NCI-H146 treated with DMSO at 0.1 percent for 48 hours (cell line): ENCODE measurements at regions not wholly inside any gene's neighbourhood (a gene's known extent, or its start where the extent isn't known, plus 50 kb on each side); places are given as distances from the start of the nearest gene placed in this dataset.
"Not testable (repeated sequence)": the region's sequence is repeated elsewhere in the genome, so short reads cannot be mapped to it uniquely, and the experiment has no call there.

Experiments
- DNase-seq: peaks from one replicate; lab custom pipeline; 2025; ENCODE audit not compliant: unreplicated experiment; lab: John Stamatoyannopoulos, UW

DNA sequence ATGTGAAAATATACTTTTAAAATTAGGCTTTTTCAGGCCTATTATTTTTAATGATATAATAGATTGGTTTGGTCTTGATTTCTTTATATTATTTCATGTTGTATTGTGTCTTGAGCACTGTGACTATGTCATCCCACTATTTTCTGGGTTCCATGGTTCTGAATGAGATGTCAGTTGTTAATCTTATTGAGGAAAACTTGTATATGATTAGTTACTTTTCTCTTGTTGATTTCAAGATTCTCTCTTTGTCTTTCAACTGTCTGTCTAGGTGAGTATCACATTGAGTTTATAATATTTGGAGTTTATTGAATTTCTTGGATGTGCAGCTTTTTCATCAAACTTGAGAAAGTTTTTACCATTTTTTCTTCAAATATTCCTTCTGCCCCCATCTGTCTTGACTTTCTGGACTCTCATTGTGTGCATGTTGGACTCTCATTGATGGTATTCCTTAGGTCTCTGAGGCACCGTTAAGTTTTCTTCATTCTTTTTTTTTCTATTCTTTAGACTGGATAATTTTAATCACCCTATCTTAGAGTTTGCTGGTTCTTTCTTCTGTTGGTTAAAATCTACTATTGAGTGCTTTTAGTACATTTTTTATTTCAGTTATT, 175.8 kb downstream of the TMEM167A start:
- DNase-seq = no peak

DNA sequence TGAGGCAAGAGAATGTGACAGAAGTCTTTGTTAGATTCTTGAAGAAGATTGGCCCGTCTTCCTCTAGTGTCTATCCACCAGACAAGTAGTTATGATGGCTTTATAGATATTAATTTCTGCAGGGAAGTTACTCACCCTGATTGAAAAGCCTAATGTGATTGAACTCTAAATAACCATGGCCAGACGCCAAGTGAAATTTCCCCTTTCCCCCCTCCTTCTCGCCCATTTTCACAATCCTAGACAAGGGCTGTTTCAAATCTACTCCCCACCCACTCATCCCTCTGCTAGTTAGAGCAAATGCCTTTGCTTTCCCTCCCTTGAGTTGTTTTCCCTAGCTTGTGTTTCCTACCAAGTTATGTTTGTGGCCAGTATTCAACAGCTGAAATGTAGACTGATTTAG, 182.5 kb downstream of the TMEM167A start:
- no peak for DNase-seq

DNA sequence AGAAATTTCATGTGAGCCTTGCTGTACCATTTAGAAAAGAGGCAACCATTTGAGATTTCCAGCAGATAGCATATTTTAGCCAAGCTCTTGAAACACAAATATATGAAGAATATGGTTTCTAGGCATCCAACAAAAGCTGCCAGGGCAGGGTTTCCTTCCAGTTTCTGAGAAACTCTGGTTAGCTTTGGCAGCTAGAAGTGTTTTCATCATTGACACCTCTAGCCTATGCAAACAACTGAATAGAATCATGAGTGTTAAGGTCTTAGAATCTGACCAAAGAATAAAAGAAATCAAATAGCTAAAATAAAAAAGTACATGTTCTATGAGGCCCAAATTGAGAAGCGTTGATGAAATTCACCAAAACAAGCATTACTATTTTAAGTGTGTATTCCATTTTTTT, 188.1 kb downstream of the TMEM167A start:
- no peak for DNase-seq

GRCh38 chr5:82886911-82887310, 190.3 kb downstream of the TMEM167A start:
- DNase-seq = no peak

- no peak for DNase-seq
These were observed 191.4 kb downstream of the TMEM167A start for GRCh38 chr5:82885627-82886389.

DNA sequence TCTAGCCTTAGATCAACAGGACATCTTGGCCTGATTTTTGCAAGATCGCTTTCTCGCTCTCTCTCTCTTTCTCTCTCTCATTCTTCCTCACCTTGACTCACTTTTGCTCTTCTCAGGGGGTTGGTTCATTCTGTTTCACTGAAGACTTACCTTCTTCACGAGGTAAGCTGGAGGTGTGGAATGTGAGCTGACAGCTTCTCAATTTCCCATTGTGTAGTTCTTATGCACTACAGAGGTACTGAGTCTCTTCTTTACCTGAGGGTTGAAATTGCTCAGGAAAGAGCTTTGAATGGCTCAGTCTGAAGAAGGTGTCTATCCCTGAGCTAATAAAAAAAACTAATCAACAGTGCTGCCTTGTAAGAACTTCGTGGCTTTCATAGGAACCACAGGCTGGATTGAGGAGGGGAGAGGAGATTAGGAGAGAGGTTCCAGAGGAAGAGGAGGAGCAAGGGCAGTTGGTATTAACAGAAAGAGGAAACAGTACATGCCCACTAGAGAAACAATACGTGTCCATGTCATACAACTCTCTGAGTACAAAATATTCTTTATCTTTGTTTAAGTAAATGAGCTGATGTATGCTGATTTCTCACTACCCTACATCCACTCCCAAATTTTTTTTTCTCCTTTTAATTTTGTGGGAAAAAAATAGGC, 192.2 kb downstream of the TMEM167A start:
- DNase-seq = no peak

- no peak for DNase-seq
These were observed 194.9 kb downstream of the TMEM167A start for GRCh38 chr5:82882316-82882715.

DNA sequence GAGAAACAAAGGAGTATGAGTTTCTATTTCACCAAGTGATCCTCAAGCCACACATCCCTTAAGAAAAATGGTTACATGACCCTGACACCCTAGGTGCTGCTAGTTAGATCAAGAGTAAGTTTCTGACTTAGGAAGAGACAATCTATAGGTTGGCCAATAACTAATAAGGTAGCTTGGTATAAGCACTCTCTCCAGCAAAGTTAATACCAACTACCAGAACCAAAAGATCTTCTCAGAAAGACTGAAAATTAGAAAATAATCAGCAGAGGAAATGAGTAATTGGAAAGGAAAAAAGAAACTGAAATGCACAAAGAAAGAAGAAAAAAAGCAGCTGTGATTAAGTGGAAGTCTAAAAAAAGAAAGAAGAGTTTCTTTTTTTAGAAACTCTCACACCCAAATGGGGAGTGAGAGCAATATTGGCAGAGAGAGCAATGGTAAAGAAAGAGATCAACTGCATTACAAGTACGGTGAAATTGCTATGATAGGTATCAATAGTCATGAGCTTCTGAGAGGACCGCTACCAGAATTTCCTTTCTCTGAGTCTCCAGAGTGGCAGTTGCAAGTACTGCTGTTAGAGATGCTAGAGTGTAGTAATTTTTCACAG, 195.5 kb downstream of the TMEM167A start:
- no peak for DNase-seq

DNA sequence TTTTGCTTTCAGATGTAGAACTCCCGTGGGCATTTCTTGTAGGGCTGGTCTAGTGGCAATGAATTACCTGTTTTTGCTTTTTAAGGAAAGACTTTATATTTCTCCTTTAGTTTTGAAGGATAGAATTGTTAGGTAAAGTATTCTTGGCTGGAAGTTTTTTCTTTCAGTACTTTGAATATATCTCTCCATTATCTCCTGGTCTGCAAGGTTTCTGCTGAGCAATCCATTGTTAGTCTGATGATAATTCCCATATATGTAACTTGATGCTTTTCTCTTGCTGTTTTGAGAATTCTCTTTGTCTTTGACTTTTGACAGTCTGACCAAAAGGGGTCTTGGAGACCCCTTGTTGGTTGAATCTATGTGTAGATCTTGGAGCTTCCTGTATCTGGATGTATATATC, 198.1 kb downstream of the TMEM167A start:
- DNase-seq = no peak

- no peak for DNase-seq
These were observed 203.7 kb downstream of the TMEM167A start for GRCh38 chr5:82873452-82873851.

- DNase-seq = not testable (repeated sequence)
These were observed 204.6 kb downstream of the TMEM167A start for GRCh38 chr5:82872321-82873288.

DNA sequence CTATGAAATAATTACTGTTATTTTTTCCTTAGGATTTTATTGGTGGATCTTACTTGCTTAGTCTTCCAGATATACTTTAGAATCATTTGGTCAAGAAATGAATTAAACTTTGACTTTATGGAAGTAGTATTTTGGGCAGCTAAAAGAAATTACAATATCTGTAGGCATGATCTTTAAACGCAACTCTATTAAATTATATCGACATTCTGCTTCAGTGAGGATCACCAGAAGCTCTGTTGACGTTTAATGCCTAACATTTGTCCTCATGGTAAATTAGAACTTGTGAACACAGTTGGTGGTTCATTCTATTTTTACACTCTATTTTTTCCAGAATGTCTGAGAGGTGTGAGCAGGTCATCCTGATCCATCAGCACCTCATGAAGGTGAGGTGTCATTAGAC, 211.6 kb downstream of the TMEM167A start:
- no peak for DNase-seq

- DNase-seq = no peak
These were observed 213.9 kb downstream of the TMEM167A start for GRCh38 chr5:82863266-82863665.

DNA sequence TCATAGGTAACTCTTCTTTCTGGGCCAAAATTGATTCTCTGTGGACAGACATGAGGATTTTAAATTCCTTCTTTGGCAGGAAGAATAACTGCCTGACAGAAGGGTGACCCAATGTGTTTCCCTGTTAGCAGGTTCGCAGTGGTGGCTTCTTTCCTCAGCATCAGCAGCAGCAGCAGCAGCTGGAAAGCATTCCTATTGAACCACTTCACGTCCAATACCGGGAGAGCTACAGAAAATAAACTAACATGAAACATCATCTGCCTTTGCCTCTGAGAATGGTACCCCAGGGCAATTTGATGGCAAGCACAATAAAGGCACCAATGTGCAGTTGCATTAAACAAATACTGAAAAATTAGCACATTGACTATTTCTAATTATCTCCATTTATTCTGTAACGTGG, 214.5 kb downstream of the TMEM167A start:
- no peak for DNase-seq

DNA sequence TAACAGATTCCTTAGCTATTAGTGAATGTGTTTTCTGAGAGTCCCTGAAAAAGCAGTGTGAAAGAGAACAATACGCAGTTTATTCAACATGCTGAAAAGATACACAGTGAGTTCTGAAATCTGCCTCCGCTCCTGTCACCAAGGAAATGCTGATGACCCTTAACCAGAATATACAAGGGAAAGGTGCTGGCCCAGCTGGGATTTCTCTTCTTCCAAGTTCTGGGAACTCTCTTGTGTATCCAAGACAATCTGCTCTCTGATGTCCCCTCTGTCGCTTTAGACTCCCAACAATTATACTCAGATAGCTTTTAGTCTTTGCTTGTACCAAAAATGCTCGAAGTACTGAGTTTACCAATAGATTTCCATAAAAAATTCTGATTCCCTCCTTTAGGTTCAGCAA, 214.9 kb downstream of the TMEM167A start:
- DNase-seq = no peak

DNA sequence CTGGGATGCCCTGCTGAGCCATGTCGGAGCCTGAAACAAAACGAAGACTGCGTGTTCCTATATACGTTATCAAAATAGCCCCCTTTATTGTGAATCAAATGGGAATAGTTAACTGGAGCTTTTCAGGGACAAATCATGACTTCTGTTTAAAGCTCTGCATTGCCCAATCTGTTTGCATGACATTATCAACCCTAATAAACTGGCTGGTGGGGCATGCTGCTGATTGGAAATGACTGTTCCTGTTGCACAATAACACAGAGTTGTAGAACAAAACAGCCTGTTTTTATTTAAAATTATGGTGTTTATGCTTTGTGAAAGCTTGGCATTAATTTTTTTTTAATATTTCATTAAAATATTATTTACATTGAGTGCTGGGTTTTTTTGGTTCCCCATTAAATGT, 215.5 kb downstream of the TMEM167A start:
- no peak for DNase-seq

- no peak for DNase-seq
These were observed 217.6 kb downstream of the TMEM167A start for GRCh38 chr5:82859451-82860140.

GRCh38 chr5:82858151-82859025, 218.8 kb downstream of the TMEM167A start:
- no peak for DNase-seq

DNA sequence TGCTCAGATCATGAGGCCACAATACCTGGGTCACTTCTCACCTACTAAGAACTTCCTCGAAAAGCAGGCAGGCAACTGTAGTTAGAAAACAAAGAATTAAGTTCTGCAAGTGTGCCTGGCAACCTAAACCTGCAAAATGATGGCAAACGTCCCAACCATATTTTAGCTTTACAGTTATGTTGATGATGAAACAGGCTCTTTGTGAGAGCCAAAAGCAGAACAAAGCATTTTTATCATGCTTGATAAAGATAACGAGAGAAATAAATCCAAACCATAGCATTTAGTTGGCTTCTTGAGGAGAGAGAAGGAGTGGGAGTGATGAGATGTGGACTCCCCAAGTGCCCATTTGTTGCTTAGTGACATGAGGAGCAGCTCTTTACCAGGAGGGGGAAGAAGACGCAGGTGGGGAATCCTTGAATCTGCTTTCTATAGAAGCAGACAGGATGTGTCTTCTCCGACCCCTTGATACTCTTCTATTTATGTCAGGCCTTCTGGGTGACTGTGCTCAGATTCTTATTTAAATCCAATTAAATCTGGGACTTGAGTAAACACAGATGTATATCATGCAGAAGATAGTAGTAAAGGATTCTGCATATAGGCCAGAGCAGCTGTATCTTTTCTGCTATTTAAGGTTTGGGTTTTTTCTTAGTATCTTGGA, 221.2 kb downstream of the TMEM167A start:
- no peak for DNase-seq
